ENCODE measurements at regions not wholly inside any gene's neighbourhood (a gene's known extent, or its start where the extent isn't known, plus 50 kb on each side); places are given as distances from the start of the nearest gene placed in this dataset.

GRCh38 chr1:58312971-58313563 is 233.5 kb downstream of the OMA1 start:
- TF ChIP-seq CTCF (IDR thresholded peaks at IDR 0.05) (no peak), POLR2A (IDR thresholded peaks at IDR 0.05) (no peak)

Measured in Peyer's patch (tissue), 4 donors.